ENCODE measurements at regions not wholly inside any gene's neighbourhood (a gene's known extent, or its start where the extent isn't known, plus 50 kb on each side); places are given as distances from the start of the nearest gene placed in this dataset.
"Not testable (repeated sequence)": the region's sequence is repeated elsewhere in the genome, so short reads cannot be mapped to it uniquely, and the experiment has no call there.

GRCh38 chr11:87501388-87501787 is 463.7 kb downstream of the TMEM135 start:
- no peaks in the 10 kb centered on the region for H4K20me1 ChIP-seq (ENCODE audit: control insufficient read depth, extremely low read depth, insufficient read depth, low read length)
- no peak for DNase-seq (ENCODE audit: low read depth in 2 of 2)

GRCh38 chr11:87494936-87495335 is 457.2 kb downstream of the TMEM135 start:
- H2AFZ ChIP-seq (ENCODE audit: low read length); H3K36me3 ChIP-seq (ENCODE audit: control insufficient read depth, insufficient read depth, low read length); H3K27ac ChIP-seq (ENCODE audit: insufficient read depth, low read length); H3K4me2 ChIP-seq (ENCODE audit: extremely low read depth, insufficient read depth, low read length); H3K9me3 ChIP-seq (ENCODE audit: control insufficient read depth, insufficient read depth, low read depth, low read length); H3K4me3 ChIP-seq (replicated peaks in 1 of 4; ENCODE audit: control extremely low read depth in 1 of 4, insufficient read depth in 1 of 4, low read depth in 3 of 4, low read length in 4 of 4); H3K27me3 ChIP-seq (ENCODE audit: control insufficient read depth, insufficient read depth, low read length); H3K4me1 ChIP-seq (ENCODE audit: control insufficient read depth, extremely low read depth, insufficient read depth, low read length); DNase-seq (ENCODE audit: low read depth in 2 of 2); H3K79me2 ChIP-seq (ENCODE audit: control insufficient read depth, insufficient read depth, low read length); H3K9ac ChIP-seq (ENCODE audit: insufficient read depth, low read length); H4K20me1 ChIP-seq (ENCODE audit: control insufficient read depth, extremely low read depth, insufficient read depth, low read length): not testable (repeated sequence)

More at GRCh38 chr11:87501388-87501787, 463.7 kb downstream of the TMEM135 start:
- Histone ChIP-seq H3K9me3 (ENCODE audit: control insufficient read depth, insufficient read depth, low read depth, low read length) (no peaks in the 10 kb centered on the region), H3K4me1 (ENCODE audit: control insufficient read depth, extremely low read depth, insufficient read depth, low read length) (no peaks in the 10 kb centered on the region), H3K9ac (ENCODE audit: insufficient read depth, low read length) (no peak overlapping the region), H2AFZ (ENCODE audit: low read length) (no peak overlapping the region), H3K4me2 (ENCODE audit: extremely low read depth, insufficient read depth, low read length) (no peak overlapping the region), H3K27me3 (ENCODE audit: control insufficient read depth, insufficient read depth, low read length) (no peaks in the 10 kb centered on the region), H3K79me2 (ENCODE audit: control insufficient read depth, insufficient read depth, low read length) (no peaks in the 10 kb centered on the region), H3K27ac (ENCODE audit: insufficient read depth, low read length) (no peak overlapping the region), H3K4me3 (replicated peaks in 1 of 4; ENCODE audit: control extremely low read depth in 1 of 4, insufficient read depth in 1 of 4, low read depth in 3 of 4, low read length in 4 of 4) (no peak overlapping the region), H3K36me3 (ENCODE audit: control insufficient read depth, insufficient read depth, low read length) (no peaks in the 10 kb centered on the region)
- no peak for TF ChIP-seq EZH2 (IDR thresholded peaks at IDR 0.05; ENCODE audit: low read length, missing control alignments)
- TF ChIP-seq, protein P1, sequence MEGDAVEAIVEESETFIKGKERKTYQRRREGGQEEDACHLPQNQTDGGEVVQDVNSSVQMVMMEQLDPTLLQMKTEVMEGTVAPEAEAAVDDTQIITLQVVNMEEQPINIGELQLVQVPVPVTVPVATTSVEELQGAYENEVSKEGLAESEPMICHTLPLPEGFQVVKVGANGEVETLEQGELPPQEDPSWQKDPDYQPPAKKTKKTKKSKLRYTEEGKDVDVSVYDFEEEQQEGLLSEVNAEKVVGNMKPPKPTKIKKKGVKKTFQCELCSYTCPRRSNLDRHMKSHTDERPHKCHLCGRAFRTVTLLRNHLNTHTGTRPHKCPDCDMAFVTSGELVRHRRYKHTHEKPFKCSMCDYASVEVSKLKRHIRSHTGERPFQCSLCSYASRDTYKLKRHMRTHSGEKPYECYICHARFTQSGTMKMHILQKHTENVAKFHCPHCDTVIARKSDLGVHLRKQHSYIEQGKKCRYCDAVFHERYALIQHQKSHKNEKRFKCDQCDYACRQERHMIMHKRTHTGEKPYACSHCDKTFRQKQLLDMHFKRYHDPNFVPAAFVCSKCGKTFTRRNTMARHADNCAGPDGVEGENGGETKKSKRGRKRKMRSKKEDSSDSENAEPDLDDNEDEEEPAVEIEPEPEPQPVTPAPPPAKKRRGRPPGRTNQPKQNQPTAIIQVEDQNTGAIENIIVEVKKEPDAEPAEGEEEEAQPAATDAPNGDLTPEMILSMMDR (conservative IDR thresholded peaks at IDR 0.05 in 1 of 2, IDR thresholded peaks at IDR 0.05 in 1 of 2; ENCODE audit: low read depth in 1 of 2, low read length in 2 of 2) = no peak

DNA sequence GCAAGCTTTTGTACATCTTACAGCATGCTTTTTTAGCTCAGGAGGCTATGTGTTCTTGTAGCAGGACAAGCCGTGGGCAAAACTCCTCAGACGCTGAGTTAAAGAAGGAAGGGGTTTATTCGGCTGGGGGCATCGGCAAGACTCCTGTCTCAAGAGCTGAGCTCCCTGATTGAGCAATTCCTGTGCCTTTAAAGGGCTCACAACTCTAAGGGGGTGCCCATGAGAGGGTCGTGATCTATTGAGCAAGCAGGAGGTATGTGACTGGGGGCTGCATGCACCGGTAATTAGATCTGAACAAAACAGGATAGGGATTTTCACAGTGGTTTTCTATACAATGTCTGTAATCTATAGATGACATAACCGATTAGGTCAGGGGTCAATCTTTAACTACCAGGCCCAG is 456.3 kb downstream of the TMEM135 start:
- H4K20me1 ChIP-seq (ENCODE audit: control insufficient read depth, extremely low read depth, insufficient read depth, low read length); H3K4me2 ChIP-seq (ENCODE audit: extremely low read depth, insufficient read depth, low read length); H3K27ac ChIP-seq (ENCODE audit: insufficient read depth, low read length); H3K36me3 ChIP-seq (ENCODE audit: control insufficient read depth, insufficient read depth, low read length); H3K9me3 ChIP-seq (ENCODE audit: control insufficient read depth, insufficient read depth, low read depth, low read length); H3K4me3 ChIP-seq (replicated peaks in 1 of 4; ENCODE audit: control extremely low read depth in 1 of 4, insufficient read depth in 1 of 4, low read depth in 3 of 4, low read length in 4 of 4); H2AFZ ChIP-seq (ENCODE audit: low read length); H3K4me1 ChIP-seq (ENCODE audit: control insufficient read depth, extremely low read depth, insufficient read depth, low read length); H3K79me2 ChIP-seq (ENCODE audit: control insufficient read depth, insufficient read depth, low read length); H3K27me3 ChIP-seq (ENCODE audit: control insufficient read depth, insufficient read depth, low read length); H3K9ac ChIP-seq (ENCODE audit: insufficient read depth, low read length); DNase-seq (ENCODE audit: low read depth in 2 of 2): not testable (repeated sequence)

- DNase-seq (ENCODE audit: low read depth in 2 of 2) = peak in 1 of 2 donors; percentile 62
- H3K36me3 ChIP-seq (ENCODE audit: control insufficient read depth, insufficient read depth, low read length) = no peaks in the 10 kb centered on the region
- H3K9me3 ChIP-seq (ENCODE audit: control insufficient read depth, insufficient read depth, low read depth, low read length) = no peaks in the 10 kb centered on the region
- TF ChIP-seq, protein P1 (conservative IDR thresholded peaks at IDR 0.05 in 1 of 2, IDR thresholded peaks at IDR 0.05 in 1 of 2; ENCODE audit: low read depth in 1 of 2, low read length in 2 of 2) = no peak
- no peak for TF ChIP-seq EZH2 (IDR thresholded peaks at IDR 0.05; ENCODE audit: low read length, missing control alignments)
- no peak overlapping the region for H3K4me3 ChIP-seq (replicated peaks in 1 of 4; ENCODE audit: control extremely low read depth in 1 of 4, insufficient read depth in 1 of 4, low read depth in 3 of 4, low read length in 4 of 4)
- no peak overlapping the region for H3K9ac ChIP-seq (ENCODE audit: insufficient read depth, low read length)
- H4K20me1 ChIP-seq (ENCODE audit: control insufficient read depth, extremely low read depth, insufficient read depth, low read length) = no peaks in the 10 kb centered on the region
- no peaks in the 10 kb centered on the region for H3K79me2 ChIP-seq (ENCODE audit: control insufficient read depth, insufficient read depth, low read length)
- H3K27me3 ChIP-seq (ENCODE audit: control insufficient read depth, insufficient read depth, low read length) = no peaks in the 10 kb centered on the region
- H3K27ac ChIP-seq (ENCODE audit: insufficient read depth, low read length) = no peak overlapping the region
- no peak overlapping the region for H3K4me2 ChIP-seq (ENCODE audit: extremely low read depth, insufficient read depth, low read length)
- H2AFZ ChIP-seq (ENCODE audit: low read length) = peak overlapping the region; percentile 34
- H3K4me1 ChIP-seq (ENCODE audit: control insufficient read depth, extremely low read depth, insufficient read depth, low read length) = no peaks in the 10 kb centered on the region
Observed at GRCh38 chr11:87493516-87493915, 455.8 kb downstream of the TMEM135 start.
